GM12878 (cell line): ENCODE measurements at regions not wholly inside any gene's neighbourhood (a gene's known extent, or its start where the extent isn't known, plus 50 kb on each side); places are given as distances from the start of the nearest gene placed in this dataset.

Experiments used
- CTCF ChIP-seq, 3 experiments: IDR thresholded peaks in 2 of 3; conservative IDR thresholded peaks in 1 of 3; 2 replicates each; pipeline ENCODE4 v1.5.1; 2011; ENCODE audit warnings: low read depth in 3 of 3, low read length in 3 of 3, mild to moderate bottlenecking in 3 of 3, control low read depth in 2 of 3, moderate library complexity in 2 of 3, inconsistent platforms in 1 of 3, mixed read lengths in 1 of 3; ENCODE audit not compliant: control insufficient read depth in 2 of 3, insufficient read depth in 1 of 3; ENCODE audit errors: extremely low read depth in 1 of 3
- EZH2 ChIP-seq: IDR thresholded peaks from 2 replicates; pipeline ENCODE4 v1.6.1; 2012; ENCODE audit warnings: low read depth, mild to moderate bottlenecking, control low read depth, inconsistent platforms, low read length, borderline replicate concordance; ENCODE audit not compliant: control insufficient read depth
- SIN3A ChIP-seq: IDR thresholded peaks from 2 replicates; pipeline ENCODE4 v1.6.1; 2012; ENCODE audit warnings: low read depth, low read length, improper control_type of control experiment
- SMAD1 ChIP-seq: fragments of 450-650 bp; IDR thresholded peaks from 2 replicates; pipeline ENCODE4 v1.6.1; 2018; ENCODE audit warnings: mild to moderate bottlenecking, low read depth; ENCODE audit not compliant: partially characterized antibody
- SREBF2 ChIP-seq: IDR thresholded peaks from 2 replicates; pipeline ENCODE4 v1.6.1; 2012; ENCODE audit warnings: mild to moderate bottlenecking, low read length

GRCh38 chr6:155974811-155975323 lies 519.2 kb upstream of the NOX3 start:
- TF ChIP-seq SMAD1 (no peak), EZH2 (no peak), SIN3A (no peak), SREBF2 (no peak), CTCF (IDR thresholded peaks at IDR 0.05 in 2 of 3, conservative IDR thresholded peaks at IDR 0.05 in 1 of 3; ENCODE audit: control insufficient read depth in 2 of 3, extremely low read depth in 1 of 3, insufficient read depth in 1 of 3, low read depth in 3 of 3, low read length in 3 of 3) (no peak)
